ENCODE measurements at regions not wholly inside any gene's neighbourhood (a gene's known extent, or its start where the extent isn't known, plus 50 kb on each side); places are given as distances from the start of the nearest gene placed in this dataset.

DNA sequence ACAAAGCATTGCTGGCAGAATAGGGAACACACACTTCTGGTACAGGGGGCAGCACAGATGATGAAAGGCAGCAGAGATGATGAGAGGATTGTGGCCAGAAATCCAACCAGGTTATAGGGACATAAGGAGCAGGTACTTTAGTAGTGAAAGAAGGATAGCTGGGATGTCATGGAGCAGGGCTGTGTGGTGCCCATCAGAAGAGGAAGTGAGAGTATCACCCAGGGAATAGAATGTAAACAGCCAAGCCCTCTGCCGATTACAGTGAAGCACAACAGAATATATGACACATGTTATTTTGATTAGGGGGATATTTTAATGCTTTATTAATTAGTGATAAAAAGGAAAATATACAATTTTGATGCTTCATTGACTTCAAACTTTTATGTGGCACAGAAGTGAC, 883.4 kb upstream of the CDH2 start:
- Histone ChIP-seq H4K5ac (ENCODE audit: insufficient read length, low read depth, low read length) (no peak overlapping the region), H3K27ac (ENCODE audit: low read depth, low read length) (no peak overlapping the region), H3K9ac (replicated peaks in 1 of 4; ENCODE audit: extremely low read depth in 1 of 4, low read depth in 3 of 4, low read length in 3 of 4) (no peak overlapping the region), H3K14ac (ENCODE audit: insufficient read length) (no peak overlapping the region), H3K79me2 (ENCODE audit: control insufficient read depth in 1 of 2, insufficient read depth in 2 of 2, low read length in 2 of 2) (no peaks in the 10 kb centered on the region), H3K9me3 (ENCODE audit: insufficient read depth in 2 of 2, low read depth in 1 of 2, low read length in 1 of 2) (no peaks in the 10 kb centered on the region), H3K23ac (ENCODE audit: insufficient read length) (no peak overlapping the region), H3K23me2 (ENCODE audit: low read depth, low read length) (no peaks in the 10 kb centered on the region), H3K56ac (replicated peaks; ENCODE audit: insufficient read length, low read depth, low read length) (no peak overlapping the region), H4K91ac (replicated peaks; ENCODE audit: insufficient read length, low read length) (no peak overlapping the region), H3K4me3 (ENCODE audit: extremely low read depth in 1 of 4, insufficient read depth in 2 of 4, low read depth in 3 of 4, low read length in 4 of 4) (no peak overlapping the region), H2BK15ac (ENCODE audit: low read length) (0 out of 2 replicates have a peak overlapping the region, but pooled peaks have one; percentile 18), H2BK20ac (ENCODE audit: low read length) (no peak overlapping the region), H2AFZ (ENCODE audit: low read length) (peak overlapping the region; percentile 46; the same call in 1 of the 2 replicates), H2AK5ac (ENCODE audit: low read depth, low read length) (no peak overlapping the region), H4K20me1 (replicated peaks in 1 of 2; ENCODE audit: control insufficient read depth in 1 of 2, insufficient read depth in 2 of 2, low read length in 2 of 2) (no peaks in the 10 kb centered on the region), H3K4me2 (ENCODE audit: insufficient read depth in 1 of 2, low read depth in 2 of 2, low read length in 2 of 2) (no peak overlapping the region), H3K4ac (replicated peaks; ENCODE audit: insufficient read length, low read depth, low read length) (no peak overlapping the region), H3K27me3 (replicated peaks in 1 of 4; ENCODE audit: control insufficient read depth in 3 of 4, extremely low read depth in 1 of 4, insufficient read depth in 3 of 4, low read length in 3 of 4) (no peaks in the 10 kb centered on the region), H2BK120ac (replicated peaks; ENCODE audit: low read depth, low read length) (no peak overlapping the region), H3K4me1 (replicated peaks in 1 of 4; ENCODE audit: control insufficient read depth in 3 of 4, insufficient read depth in 4 of 4, low read length in 3 of 4) (no peaks in the 10 kb centered on the region), H2BK12ac (ENCODE audit: low read depth, low read length) (no peak overlapping the region), H3K18ac (ENCODE audit: extremely low read depth, low read length) (no peak overlapping the region), H3K36me3 (ENCODE audit: control insufficient read depth in 2 of 4, insufficient read depth in 4 of 4, low read length in 3 of 4) (no peaks in the 10 kb centered on the region), H4K8ac (ENCODE audit: extremely low read depth, insufficient read depth, low read length) (no peak overlapping the region), H3K79me1 (ENCODE audit: low read depth, low read length) (no peaks in the 10 kb centered on the region), H2BK5ac (ENCODE audit: low read depth, low read length) (no peak overlapping the region)
- FAIRE-seq (no peak), DNase-seq (ENCODE audit: low read depth in 1 of 2, low spot score in 2 of 2) (no peak)
- POLR2A ChIA-PET (ENCODE audit: partially characterized antibody): no interaction called here
- CTCF ChIA-PET (ENCODE audit: partially characterized antibody): no interaction called here
- 100% methylated on average over 1 of the region's 1 CpG; no CpG with 5 or more reads in 1 of the 2 experiments for WGBS, 2 experiments (ENCODE audit: extremely low coverage in 1 of 2, insufficient coverage in 1 of 2, insufficient read length in 1 of 2, insufficient replicate concordance in 2 of 2, low coverage in 1 of 2, low lambda C conversion rate in 2 of 2, missing lambda C conversion rate in 1 of 2)
- TF ChIP-seq SAP30 (IDR thresholded peaks at IDR 0.05; ENCODE audit: insufficient read depth, insufficient replicate concordance, low read length) (no peak), POLR2AphosphoS5 (IDR thresholded peaks at IDR 0.05; ENCODE audit: low read depth, low read length) (no peak), RFX5 (IDR thresholded peaks at IDR 0.05; ENCODE audit: borderline replicate concordance, low read depth, low read length) (no peak), SIN3A (conservative IDR thresholded peaks at IDR 0.05 in 1 of 2, IDR thresholded peaks at IDR 0.05 in 1 of 2; ENCODE audit: low read depth in 1 of 2, low read length in 2 of 2) (no peak), RBBP5 (IDR thresholded peaks at IDR 0.05; ENCODE audit: borderline replicate concordance, low read depth, low read length) (no peak), SIX5 (IDR thresholded peaks at IDR 0.05; ENCODE audit: low read depth, low read length) (no peak), HDAC6 (IDR thresholded peaks at IDR 0.05; ENCODE audit: low read depth, low read length) (no peak), RAD21 (IDR thresholded peaks at IDR 0.05 in 1 of 2, conservative IDR thresholded peaks at IDR 0.05 in 1 of 2; ENCODE audit: low read depth in 2 of 2, low read length in 2 of 2) (no peak), POU5F1 (IDR thresholded peaks at IDR 0.05; ENCODE audit: low read depth, low read length) (no peak), CHD2 (IDR thresholded peaks at IDR 0.05; ENCODE audit: low read length) (no peak), TAF7 (optimal IDR thresholded peaks at IDR 0.05; ENCODE audit: borderline replicate concordance, low read depth, low read length) (no peak)
- TF ChIP-seq, protein P1, sequence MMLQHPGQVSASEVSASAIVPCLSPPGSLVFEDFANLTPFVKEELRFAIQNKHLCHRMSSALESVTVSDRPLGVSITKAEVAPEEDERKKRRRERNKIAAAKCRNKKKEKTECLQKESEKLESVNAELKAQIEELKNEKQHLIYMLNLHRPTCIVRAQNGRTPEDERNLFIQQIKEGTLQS (IDR thresholded peaks at IDR 0.05; ENCODE audit: insufficient read depth, low read depth, low read length): no peak
- TF ChIP-seq, protein P2, sequence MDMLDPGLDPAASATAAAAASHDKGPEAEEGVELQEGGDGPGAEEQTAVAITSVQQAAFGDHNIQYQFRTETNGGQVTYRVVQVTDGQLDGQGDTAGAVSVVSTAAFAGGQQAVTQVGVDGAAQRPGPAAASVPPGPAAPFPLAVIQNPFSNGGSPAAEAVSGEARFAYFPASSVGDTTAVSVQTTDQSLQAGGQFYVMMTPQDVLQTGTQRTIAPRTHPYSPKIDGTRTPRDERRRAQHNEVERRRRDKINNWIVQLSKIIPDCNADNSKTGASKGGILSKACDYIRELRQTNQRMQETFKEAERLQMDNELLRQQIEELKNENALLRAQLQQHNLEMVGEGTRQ (IDR thresholded peaks at IDR 0.05; ENCODE audit: low read length): no peak
